ENCODE measurements at regions not wholly inside any gene's neighbourhood (a gene's known extent, or its start where the extent isn't known, plus 50 kb on each side); places are given as distances from the start of the nearest gene placed in this dataset.
"Not testable (repeated sequence)": the region's sequence is repeated elsewhere in the genome, so short reads cannot be mapped to it uniquely, and the experiment has no call there.

GRCh38 chr4:148618856-148619255 lies 176.6 kb upstream of the NR3C2 start:
- H3K4me1 ChIP-seq (ENCODE audit: control insufficient read depth in 2 of 2, insufficient read depth in 2 of 2, low read length in 2 of 2) = no peaks in the 10 kb centered on the region
- Mint-ChIP-seq H3K9me3 (ENCODE audit: insufficient read depth) (no peaks in the 10 kb centered on the region), H3K4me3 (no peak overlapping the region), H3K27ac (no peak overlapping the region), H3K27me3 (no peaks in the 10 kb centered on the region), H3K4me1 (no peaks in the 10 kb centered on the region)
- POLR2A ChIA-PET = no interaction called here
- peaks cover 0 to 2% (median 0%) of the 10 kb centered on the region in 3 donors for H3K9me3 ChIP-seq (ENCODE audit: control extremely low read depth in 1 of 3, control insufficient read depth in 2 of 3, insufficient read depth in 1 of 3, low read length in 2 of 3)
- H2AFZ ChIP-seq (ENCODE audit: insufficient read depth, low read depth, low read length, poor library complexity, severe bottlenecking) = no peak overlapping the region
- ATAC-seq (ENCODE audit: low read depth) (no peak), DNase-seq (no peak)
- H3K36me3 ChIP-seq (replicated peaks in 1 of 2; ENCODE audit: control extremely low read depth in 1 of 2, control insufficient read depth in 1 of 2, extremely low read depth in 1 of 2, insufficient read depth in 2 of 2, low read length in 1 of 2) = no peaks in the 10 kb centered on the region
- no peaks in the 10 kb centered on the region for H3K79me2 ChIP-seq (ENCODE audit: control insufficient read depth, insufficient read depth, low read length)
- CTCF ChIA-PET = no interaction called here
- no peaks in the 10 kb centered on the region for H3K27me3 ChIP-seq (replicated peaks in 1 of 4; ENCODE audit: control extremely low read depth in 1 of 4, control insufficient read depth in 3 of 4, insufficient read depth in 4 of 4, low read length in 3 of 4)
- no peaks in the 10 kb centered on the region for H4K20me1 ChIP-seq (ENCODE audit: control insufficient read depth, insufficient read depth, low read length, poor library complexity, severe bottlenecking)
- intact Hi-C loops (cut with micrococcal nuclease) = no loop called here
- no peak overlapping the region for H3K4me3 ChIP-seq (ENCODE audit: control extremely low read depth in 1 of 5, extremely low read depth in 1 of 5, insufficient read depth in 1 of 5, low read depth in 2 of 5, low read length in 4 of 5)
- no peak overlapping the region for H3K9ac ChIP-seq (ENCODE audit: low read length)
- H3K27ac ChIP-seq (ENCODE audit: low read length in 2 of 2) = no peak overlapping the region
- TF ChIP-seq, protein P1, sequence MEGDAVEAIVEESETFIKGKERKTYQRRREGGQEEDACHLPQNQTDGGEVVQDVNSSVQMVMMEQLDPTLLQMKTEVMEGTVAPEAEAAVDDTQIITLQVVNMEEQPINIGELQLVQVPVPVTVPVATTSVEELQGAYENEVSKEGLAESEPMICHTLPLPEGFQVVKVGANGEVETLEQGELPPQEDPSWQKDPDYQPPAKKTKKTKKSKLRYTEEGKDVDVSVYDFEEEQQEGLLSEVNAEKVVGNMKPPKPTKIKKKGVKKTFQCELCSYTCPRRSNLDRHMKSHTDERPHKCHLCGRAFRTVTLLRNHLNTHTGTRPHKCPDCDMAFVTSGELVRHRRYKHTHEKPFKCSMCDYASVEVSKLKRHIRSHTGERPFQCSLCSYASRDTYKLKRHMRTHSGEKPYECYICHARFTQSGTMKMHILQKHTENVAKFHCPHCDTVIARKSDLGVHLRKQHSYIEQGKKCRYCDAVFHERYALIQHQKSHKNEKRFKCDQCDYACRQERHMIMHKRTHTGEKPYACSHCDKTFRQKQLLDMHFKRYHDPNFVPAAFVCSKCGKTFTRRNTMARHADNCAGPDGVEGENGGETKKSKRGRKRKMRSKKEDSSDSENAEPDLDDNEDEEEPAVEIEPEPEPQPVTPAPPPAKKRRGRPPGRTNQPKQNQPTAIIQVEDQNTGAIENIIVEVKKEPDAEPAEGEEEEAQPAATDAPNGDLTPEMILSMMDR (IDR thresholded peaks at IDR 0.05) = no peak
- TF ChIP-seq EZH2 (IDR thresholded peaks at IDR 0.05; ENCODE audit: borderline replicate concordance, insufficient read depth, low read depth, low read length, poor library complexity, severe bottlenecking) = no peak
- H3K4me2 ChIP-seq (replicated peaks; ENCODE audit: low read depth, low read length, poor library complexity, severe bottlenecking) = no peak overlapping the region

DNA sequence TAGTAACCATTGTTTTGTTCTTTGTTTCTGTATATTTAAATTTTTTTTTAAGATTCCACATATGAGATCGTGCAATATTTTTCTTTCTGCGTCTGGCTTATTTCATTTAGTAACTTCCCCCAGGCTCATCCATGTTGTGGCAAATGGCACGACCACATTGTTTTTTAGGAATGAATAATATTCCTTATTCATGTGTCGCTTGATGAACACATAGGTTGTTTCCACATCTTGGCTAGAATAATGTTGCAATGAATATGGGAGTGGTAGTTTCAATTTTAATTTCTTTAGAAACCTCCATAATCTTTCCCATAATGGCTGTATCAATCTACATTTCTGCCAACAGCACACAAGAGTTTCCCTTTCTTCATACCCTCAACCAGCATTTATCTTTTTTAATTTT lies 166.8 kb upstream of the NR3C2 start:
- peaks cover 5% of the 10 kb centered on the region for H3K9me3 Mint-ChIP-seq (ENCODE audit: insufficient read depth)
- Histone ChIP-seq H3K4me1 (ENCODE audit: control insufficient read depth in 2 of 2, insufficient read depth in 2 of 2, low read length in 2 of 2) (no peaks in the 10 kb centered on the region), H3K36me3 (replicated peaks in 1 of 2; ENCODE audit: control extremely low read depth in 1 of 2, control insufficient read depth in 1 of 2, extremely low read depth in 1 of 2, insufficient read depth in 2 of 2, low read length in 1 of 2) (no peaks in the 10 kb centered on the region), H3K27me3 (replicated peaks in 1 of 4; ENCODE audit: control extremely low read depth in 1 of 4, control insufficient read depth in 3 of 4, insufficient read depth in 4 of 4, low read length in 3 of 4) (no peaks in the 10 kb centered on the region), H3K9ac (ENCODE audit: low read length) (no peak overlapping the region), H3K4me2 (replicated peaks; ENCODE audit: low read depth, low read length, poor library complexity, severe bottlenecking) (no peak overlapping the region), H3K9me3 (ENCODE audit: control extremely low read depth in 1 of 3, control insufficient read depth in 2 of 3, insufficient read depth in 1 of 3, low read length in 2 of 3) (peaks cover 0 to 3% (median 0%) of the 10 kb centered on the region in 3 donors), H4K20me1 (ENCODE audit: control insufficient read depth, insufficient read depth, low read length, poor library complexity, severe bottlenecking) (no peaks in the 10 kb centered on the region), H2AFZ (ENCODE audit: insufficient read depth, low read depth, low read length, poor library complexity, severe bottlenecking) (no peak overlapping the region), H3K79me2 (ENCODE audit: control insufficient read depth, insufficient read depth, low read length) (no peaks in the 10 kb centered on the region), H3K27ac (ENCODE audit: low read length in 2 of 2) (no peak overlapping the region), H3K4me3 (ENCODE audit: control extremely low read depth in 1 of 5, extremely low read depth in 1 of 5, insufficient read depth in 1 of 5, low read depth in 2 of 5, low read length in 4 of 5) (no peak overlapping the region)
- H3K4me1 Mint-ChIP-seq = no peaks in the 10 kb centered on the region
- H3K4me3 Mint-ChIP-seq = no peak overlapping the region
- no CpG with 5 or more reads among the region's 4 CpGs for WGBS (ENCODE audit: insufficient coverage)
- no peak overlapping the region for H3K27ac Mint-ChIP-seq
- TF ChIP-seq EZH2 (IDR thresholded peaks at IDR 0.05; ENCODE audit: borderline replicate concordance, insufficient read depth, low read depth, low read length, poor library complexity, severe bottlenecking) = no peak
- TF ChIP-seq, protein P1 (IDR thresholded peaks at IDR 0.05) = no peak
- H3K27me3 Mint-ChIP-seq = no peaks in the 10 kb centered on the region
- intact Hi-C loops (cut with micrococcal nuclease) = no loop called here
- ChIA-PET POLR2A (no interaction called here), CTCF (no interaction called here)
- ATAC-seq (ENCODE audit: low read depth) (no peak), DNase-seq (no peak)

GRCh38 chr4:148598418-148599207 lies 156.4 kb upstream of the NR3C2 start:
- H3K4me1 Mint-ChIP-seq; CTCF ChIA-PET; H3K9ac ChIP-seq (ENCODE audit: low read length); intact Hi-C loops (cut with micrococcal nuclease); H3K4me1 ChIP-seq (ENCODE audit: control insufficient read depth in 2 of 2, insufficient read depth in 2 of 2, low read length in 2 of 2); H3K27ac Mint-ChIP-seq; DNase-seq; H3K27me3 Mint-ChIP-seq; H3K36me3 ChIP-seq (replicated peaks in 1 of 2; ENCODE audit: control extremely low read depth in 1 of 2, control insufficient read depth in 1 of 2, extremely low read depth in 1 of 2, insufficient read depth in 2 of 2, low read length in 1 of 2); ATAC-seq (ENCODE audit: low read depth); H3K4me2 ChIP-seq (replicated peaks; ENCODE audit: low read depth, low read length, poor library complexity, severe bottlenecking); H3K4me3 Mint-ChIP-seq; POLR2A ChIA-PET; H4K20me1 ChIP-seq (ENCODE audit: control insufficient read depth, insufficient read depth, low read length, poor library complexity, severe bottlenecking); H3K27me3 ChIP-seq (replicated peaks in 1 of 4; ENCODE audit: control extremely low read depth in 1 of 4, control insufficient read depth in 3 of 4, insufficient read depth in 4 of 4, low read length in 3 of 4); H3K79me2 ChIP-seq (ENCODE audit: control insufficient read depth, insufficient read depth, low read length); H3K9me3 Mint-ChIP-seq (ENCODE audit: insufficient read depth); H2AFZ ChIP-seq (ENCODE audit: insufficient read depth, low read depth, low read length, poor library complexity, severe bottlenecking); H3K27ac ChIP-seq (ENCODE audit: low read length in 2 of 2); H3K4me3 ChIP-seq (ENCODE audit: control extremely low read depth in 1 of 5, extremely low read depth in 1 of 5, insufficient read depth in 1 of 5, low read depth in 2 of 5, low read length in 4 of 5): not testable (repeated sequence)
- WGBS (ENCODE audit: insufficient coverage) = 90% methylated on average over 13 of the region's 14 CpGs
- peaks cover 2 to 15% (median 3%) of the 10 kb centered on the region in 3 donors for H3K9me3 ChIP-seq (ENCODE audit: control extremely low read depth in 1 of 3, control insufficient read depth in 2 of 3, insufficient read depth in 1 of 3, low read length in 2 of 3)

Measured in B cell (primary cell).